HepG2 (cell line): ENCODE measurements at regions not wholly inside any gene's neighbourhood (a gene's known extent, or its start where the extent isn't known, plus 50 kb on each side); places are given as distances from the start of the nearest gene placed in this dataset.

ENCODE experiments used
- ELK4 ChIP-seq: sonication (generic); formaldehyde crosslinking; IDR thresholded peaks from 2 replicates; pipeline ENCODE4 v1.9.0; 2021; ENCODE audit warnings: missing genetic modification reagents, borderline replicate concordance
- IRF2 ChIP-seq: IDR thresholded peaks from 2 replicates; pipeline ENCODE4 v1.6.1; 2018; ENCODE audit warnings: missing genetic modification reagents, missing compliant biosample characterization
- PAXIP1 ChIP-seq: sonication (generic); formaldehyde crosslinking; conservative IDR thresholded peaks from 2 replicates; pipeline ENCODE4 v1.4.0; 2020; ENCODE audit warnings: mild to moderate bottlenecking, missing genetic modification reagents, moderate library complexity
- SOX13 ChIP-seq, 3 experiments: fragments of 450-650 bp in 1 of 3; sonication (generic) in 1 of 3; formaldehyde crosslinking in 1 of 3; IDR thresholded peaks in 2 of 3; conservative IDR thresholded peaks in 1 of 3; 2 replicates each; pipeline versions ENCODE4 v1.5.0 to v1.6.1; 2016 to 2020; ENCODE audit warnings: antibody characterized with exemption in 1 of 3, mild to moderate bottlenecking in 1 of 3, missing compliant biosample characterization in 1 of 3, missing genetic modification reagents in 1 of 3, moderate library complexity in 1 of 3
- SOX6 ChIP-seq, 2 experiments: fragments of 450-650 bp in 1 of 2; sonication (generic) in 1 of 2; formaldehyde crosslinking in 1 of 2; IDR thresholded peaks; 2 replicates each; pipeline versions ENCODE4 v1.4.0 to v1.6.1; 2017 to 2020; ENCODE audit warnings: antibody characterized with exemption in 1 of 2, mild to moderate bottlenecking in 1 of 2, missing genetic modification reagents in 1 of 2
- SP140L ChIP-seq: sonication (generic); formaldehyde crosslinking; IDR thresholded peaks from 2 replicates; pipeline ENCODE4 v1.4.0; 2020; ENCODE audit warnings: missing genetic modification reagents, borderline replicate concordance
- ZNF333 ChIP-seq: sonication (generic); formaldehyde crosslinking; IDR thresholded peaks from 2 replicates; pipeline ENCODE4 v1.4.0; 2020; ENCODE audit warnings: mild to moderate bottlenecking, missing genetic modification reagents, borderline replicate concordance
- ZNF558 ChIP-seq: sonication (generic); formaldehyde crosslinking; IDR thresholded peaks from 2 replicates; pipeline ENCODE4 v1.9.0; 2022; ENCODE audit warnings: mild to moderate bottlenecking, missing genetic modification reagents, borderline replicate concordance
- ZNF574 ChIP-seq: sonication (generic); formaldehyde crosslinking; IDR thresholded peaks from 2 replicates; pipeline ENCODE4 v1.4.0; 2020; ENCODE audit warnings: missing genetic modification reagents
- ZNF598 ChIP-seq: sonication (generic); formaldehyde crosslinking; IDR thresholded peaks from 2 replicates; pipeline ENCODE4 v1.5.1; 2020; ENCODE audit warnings: mild to moderate bottlenecking, missing genetic modification reagents, borderline replicate concordance

DNA sequence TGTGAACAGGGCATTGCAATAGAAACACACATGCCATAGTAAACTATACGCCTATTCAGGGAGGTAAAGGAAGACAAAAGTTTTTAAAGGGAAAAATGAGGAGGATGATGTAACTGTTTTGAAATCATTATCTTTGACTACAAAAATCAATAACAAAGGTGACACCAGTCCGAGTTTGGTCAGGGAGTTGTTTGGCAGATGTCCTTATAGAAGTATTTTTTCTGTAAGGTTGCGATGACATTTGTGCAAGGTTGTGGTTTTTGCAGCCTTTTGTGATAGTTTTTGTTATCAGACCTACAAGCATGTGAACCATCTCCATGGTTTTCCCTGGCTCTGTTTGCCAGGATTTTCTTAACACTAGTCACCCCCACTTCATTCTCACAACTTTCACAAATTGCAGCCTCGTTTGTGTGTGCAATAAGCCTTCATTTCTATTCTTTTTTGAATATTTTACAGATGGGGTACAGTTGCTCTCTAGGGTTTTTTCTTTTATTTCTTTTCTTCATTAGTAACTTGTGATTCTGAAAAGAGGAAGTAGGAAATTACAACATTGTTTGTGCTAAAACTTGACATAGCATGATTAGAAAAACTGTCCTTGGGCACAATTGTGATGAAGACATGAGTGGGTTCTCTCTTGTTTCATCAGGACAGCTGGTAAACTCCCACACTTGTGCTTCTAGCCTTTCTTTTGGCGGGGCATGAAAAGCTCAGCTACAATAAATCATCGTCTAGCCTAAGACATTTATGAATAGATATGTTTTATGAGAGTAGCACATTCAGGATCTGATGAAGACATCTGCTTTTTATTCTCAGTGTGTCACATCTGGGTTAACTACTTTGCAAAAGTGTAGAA is 60.2 kb upstream of the PNPLA4 start (continued):
- TF ChIP-seq PAXIP1 = 0 out of 2 replicates have a peak, but pooled peaks have one; percentile 27
- TF ChIP-seq SOX6 (IDR thresholded peaks at IDR 0.05) = no peak
- peak; percentile 79 for TF ChIP-seq SOX6 (CRISPR knock-in tag; IDR thresholded peaks at IDR 0.05)
- no peak for TF ChIP-seq ELK4 (CRISPR knock-in tag)
- TF ChIP-seq SOX13 (IDR thresholded peaks at IDR 0.05) = no peak
- peak in 1 of 2 experiments; percentile 56; a peak in 1 of 4 replicates for TF ChIP-seq SOX13 (CRISPR knock-in tag; conservative IDR thresholded peaks at IDR 0.05 in 1 of 2, IDR thresholded peaks at IDR 0.05 in 1 of 2)
- TF ChIP-seq ZNF333 = no peak
- no peak for TF ChIP-seq ZNF598 (CRISPR knock-in tag)
- TF ChIP-seq SP140L (CRISPR knock-in tag) = no peak
- TF ChIP-seq ZNF558 (CRISPR knock-in tag) = no peak
- no peak for TF ChIP-seq ZNF574
- TF ChIP-seq IRF2 (CRISPR knock-in tag) = no peak
